ENCODE measurements at regions not wholly inside any gene's neighbourhood (a gene's known extent, or its start where the extent isn't known, plus 50 kb on each side); places are given as distances from the start of the nearest gene placed in this dataset.

DNA sequence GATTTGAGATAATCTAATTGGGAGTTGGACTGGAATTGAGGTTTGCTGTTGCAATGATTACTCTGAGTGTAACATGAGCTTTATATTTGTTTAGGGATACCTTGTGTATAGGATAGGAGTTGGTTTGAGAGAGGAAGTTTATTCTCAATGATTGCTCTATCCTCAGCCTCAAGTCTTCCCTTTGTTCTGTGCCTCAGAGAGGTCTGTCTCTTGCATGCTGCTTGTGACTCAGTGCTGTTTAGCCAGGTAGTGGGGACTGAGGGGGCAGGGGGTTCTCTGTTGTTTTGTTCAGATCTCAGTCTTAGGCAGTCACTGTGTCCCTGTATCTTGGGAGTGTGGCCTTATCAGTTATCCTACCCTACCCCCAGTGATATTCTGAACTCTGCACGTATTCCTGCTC lies 192.1 kb downstream of the SPATA31D1 start:
- no peaks in the 10 kb centered on the region for H3K36me3 ChIP-seq (replicated peaks in 1 of 2; ENCODE audit: control extremely low read depth in 1 of 2, control insufficient read depth in 1 of 2, extremely low read depth in 1 of 2, insufficient read depth in 2 of 2, low read length in 1 of 2)
- H2AFZ ChIP-seq (ENCODE audit: insufficient read depth, low read depth, low read length, poor library complexity, severe bottlenecking), result no peak overlapping the region
- H3K27me3 ChIP-seq (replicated peaks in 1 of 4; ENCODE audit: control extremely low read depth in 1 of 4, control insufficient read depth in 3 of 4, insufficient read depth in 4 of 4, low read length in 3 of 4), result no peaks in the 10 kb centered on the region
- Mint-ChIP-seq H3K27me3 (no peaks in the 10 kb centered on the region), H3K4me3 (no peak overlapping the region), H3K27ac (no peak overlapping the region), H3K9me3 (ENCODE audit: insufficient read depth) (no peaks in the 10 kb centered on the region), H3K4me1 (peaks cover 31% of the 10 kb centered on the region)
- ATAC-seq (ENCODE audit: low read depth) (no peak), DNase-seq (no peak)
- H3K9me3 ChIP-seq (ENCODE audit: control extremely low read depth in 1 of 3, control insufficient read depth in 2 of 3, insufficient read depth in 1 of 3, low read length in 2 of 3), result peaks cover 0 to 4% (median 0%) of the 10 kb centered on the region in 3 donors
- H3K4me2 ChIP-seq (replicated peaks; ENCODE audit: low read depth, low read length, poor library complexity, severe bottlenecking), result no peak overlapping the region
- no peak overlapping the region for H3K9ac ChIP-seq (ENCODE audit: low read length)
- H3K79me2 ChIP-seq (ENCODE audit: control insufficient read depth, insufficient read depth, low read length), result no peaks in the 10 kb centered on the region
- no peaks in the 10 kb centered on the region for H4K20me1 ChIP-seq (ENCODE audit: control insufficient read depth, insufficient read depth, low read length, poor library complexity, severe bottlenecking)
- ChIA-PET POLR2A (no interaction called here), CTCF (no interaction called here)
- TF ChIP-seq, protein P1, sequence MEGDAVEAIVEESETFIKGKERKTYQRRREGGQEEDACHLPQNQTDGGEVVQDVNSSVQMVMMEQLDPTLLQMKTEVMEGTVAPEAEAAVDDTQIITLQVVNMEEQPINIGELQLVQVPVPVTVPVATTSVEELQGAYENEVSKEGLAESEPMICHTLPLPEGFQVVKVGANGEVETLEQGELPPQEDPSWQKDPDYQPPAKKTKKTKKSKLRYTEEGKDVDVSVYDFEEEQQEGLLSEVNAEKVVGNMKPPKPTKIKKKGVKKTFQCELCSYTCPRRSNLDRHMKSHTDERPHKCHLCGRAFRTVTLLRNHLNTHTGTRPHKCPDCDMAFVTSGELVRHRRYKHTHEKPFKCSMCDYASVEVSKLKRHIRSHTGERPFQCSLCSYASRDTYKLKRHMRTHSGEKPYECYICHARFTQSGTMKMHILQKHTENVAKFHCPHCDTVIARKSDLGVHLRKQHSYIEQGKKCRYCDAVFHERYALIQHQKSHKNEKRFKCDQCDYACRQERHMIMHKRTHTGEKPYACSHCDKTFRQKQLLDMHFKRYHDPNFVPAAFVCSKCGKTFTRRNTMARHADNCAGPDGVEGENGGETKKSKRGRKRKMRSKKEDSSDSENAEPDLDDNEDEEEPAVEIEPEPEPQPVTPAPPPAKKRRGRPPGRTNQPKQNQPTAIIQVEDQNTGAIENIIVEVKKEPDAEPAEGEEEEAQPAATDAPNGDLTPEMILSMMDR (IDR thresholded peaks at IDR 0.05), result no peak
- no peak for TF ChIP-seq EZH2 (IDR thresholded peaks at IDR 0.05; ENCODE audit: borderline replicate concordance, insufficient read depth, low read depth, low read length, poor library complexity, severe bottlenecking)
- no CpG with 5 or more reads among the region's 1 CpG for WGBS (ENCODE audit: insufficient coverage)
- intact Hi-C loops (cut with micrococcal nuclease), result no loop called here
- no peak overlapping the region for H3K27ac ChIP-seq (ENCODE audit: low read length in 2 of 2)
- H3K4me1 ChIP-seq (ENCODE audit: control insufficient read depth in 2 of 2, insufficient read depth in 2 of 2, low read length in 2 of 2), result peaks cover 26 to 30% of the 10 kb centered on the region in 2 donors
- no peak overlapping the region for H3K4me3 ChIP-seq (ENCODE audit: control extremely low read depth in 1 of 5, extremely low read depth in 1 of 5, insufficient read depth in 1 of 5, low read depth in 2 of 5, low read length in 4 of 5)

- Histone ChIP-seq H3K9me3 (ENCODE audit: control extremely low read depth in 1 of 3, control insufficient read depth in 2 of 3, insufficient read depth in 1 of 3, low read length in 2 of 3) (no peaks in the 10 kb centered on the region), H3K27ac (ENCODE audit: low read length in 2 of 2) (peak overlapping the region in 1 of 2 donors; percentile 47), H3K4me1 (ENCODE audit: control insufficient read depth in 2 of 2, insufficient read depth in 2 of 2, low read length in 2 of 2) (peaks cover 26 to 30% of the 10 kb centered on the region in 2 donors), H4K20me1 (ENCODE audit: control insufficient read depth, insufficient read depth, low read length, poor library complexity, severe bottlenecking) (no peaks in the 10 kb centered on the region), H3K27me3 (replicated peaks in 1 of 4; ENCODE audit: control extremely low read depth in 1 of 4, control insufficient read depth in 3 of 4, insufficient read depth in 4 of 4, low read length in 3 of 4) (no peaks in the 10 kb centered on the region), H3K36me3 (replicated peaks in 1 of 2; ENCODE audit: control extremely low read depth in 1 of 2, control insufficient read depth in 1 of 2, extremely low read depth in 1 of 2, insufficient read depth in 2 of 2, low read length in 1 of 2) (no peaks in the 10 kb centered on the region), H3K4me3 (ENCODE audit: control extremely low read depth in 1 of 5, extremely low read depth in 1 of 5, insufficient read depth in 1 of 5, low read depth in 2 of 5, low read length in 4 of 5) (no peak overlapping the region), H3K9ac (ENCODE audit: low read length) (no peak overlapping the region), H3K79me2 (ENCODE audit: control insufficient read depth, insufficient read depth, low read length) (no peaks in the 10 kb centered on the region), H3K4me2 (replicated peaks; ENCODE audit: low read depth, low read length, poor library complexity, severe bottlenecking) (peak overlapping the region; percentile 31), H2AFZ (ENCODE audit: insufficient read depth, low read depth, low read length, poor library complexity, severe bottlenecking) (peak overlapping the region; percentile 31)
- Mint-ChIP-seq H3K4me1 (peaks cover 36% of the 10 kb centered on the region), H3K27me3 (no peaks in the 10 kb centered on the region), H3K27ac (no peak overlapping the region), H3K9me3 (ENCODE audit: insufficient read depth) (no peaks in the 10 kb centered on the region), H3K4me3 (peak overlapping the region; percentile 42)
- POLR2A ChIA-PET, result no interaction called here
- DNase-seq, result peak; percentile 17
- TF ChIP-seq EZH2 (IDR thresholded peaks at IDR 0.05; ENCODE audit: borderline replicate concordance, insufficient read depth, low read depth, low read length, poor library complexity, severe bottlenecking), result no peak
- TF ChIP-seq, protein P1 (IDR thresholded peaks at IDR 0.05), result no peak
- CTCF ChIA-PET, result no interaction called here
- intact Hi-C loops (cut with micrococcal nuclease), result no loop called here
- ATAC-seq (ENCODE audit: low read depth), result no peak
Measured at GRCh38 chr9:82183181-82183860, 194.7 kb downstream of the SPATA31D1 start.
